SK-N-SH treated with all-trans-retinoic acid at 6 μM for 48 hours (cell line): ENCODE measurements at regions not wholly inside any gene's neighbourhood (a gene's known extent, or its start where the extent isn't known, plus 50 kb on each side); places are given as distances from the start of the nearest gene placed in this dataset.

Experiments used
- BACH2 ChIP-seq: fragments of 250-450 bp; sonication (Bioruptor Pico); IDR thresholded peaks from 2 replicates; pipeline ENCODE4 v1.9.0; 2021; ENCODE audit warnings: mild to moderate bottlenecking, borderline replicate concordance
- ZFP3 ChIP-seq: fragments of 250-450 bp; sonication (Bioruptor Pico); IDR thresholded peaks from 2 replicates; pipeline ENCODE4 v1.5.0; 2020; ENCODE audit warnings: mild to moderate bottlenecking, moderate library complexity
- ZNF70 ChIP-seq: fragments of 450-650 bp; formaldehyde crosslinking; IDR thresholded peaks from 2 replicates; pipeline ENCODE4 v1.5.0; 2020; ENCODE audit warnings: mild to moderate bottlenecking, moderate library complexity
- TF ChIP-seq, protein P1 (sequence below): fragments of 250-450 bp; sonication (Bioruptor Pico); IDR thresholded peaks from 2 replicates; pipeline ENCODE4 v1.8.0; 2020; ENCODE audit warnings: mild to moderate bottlenecking, moderate library complexity, borderline replicate concordance

DNA sequence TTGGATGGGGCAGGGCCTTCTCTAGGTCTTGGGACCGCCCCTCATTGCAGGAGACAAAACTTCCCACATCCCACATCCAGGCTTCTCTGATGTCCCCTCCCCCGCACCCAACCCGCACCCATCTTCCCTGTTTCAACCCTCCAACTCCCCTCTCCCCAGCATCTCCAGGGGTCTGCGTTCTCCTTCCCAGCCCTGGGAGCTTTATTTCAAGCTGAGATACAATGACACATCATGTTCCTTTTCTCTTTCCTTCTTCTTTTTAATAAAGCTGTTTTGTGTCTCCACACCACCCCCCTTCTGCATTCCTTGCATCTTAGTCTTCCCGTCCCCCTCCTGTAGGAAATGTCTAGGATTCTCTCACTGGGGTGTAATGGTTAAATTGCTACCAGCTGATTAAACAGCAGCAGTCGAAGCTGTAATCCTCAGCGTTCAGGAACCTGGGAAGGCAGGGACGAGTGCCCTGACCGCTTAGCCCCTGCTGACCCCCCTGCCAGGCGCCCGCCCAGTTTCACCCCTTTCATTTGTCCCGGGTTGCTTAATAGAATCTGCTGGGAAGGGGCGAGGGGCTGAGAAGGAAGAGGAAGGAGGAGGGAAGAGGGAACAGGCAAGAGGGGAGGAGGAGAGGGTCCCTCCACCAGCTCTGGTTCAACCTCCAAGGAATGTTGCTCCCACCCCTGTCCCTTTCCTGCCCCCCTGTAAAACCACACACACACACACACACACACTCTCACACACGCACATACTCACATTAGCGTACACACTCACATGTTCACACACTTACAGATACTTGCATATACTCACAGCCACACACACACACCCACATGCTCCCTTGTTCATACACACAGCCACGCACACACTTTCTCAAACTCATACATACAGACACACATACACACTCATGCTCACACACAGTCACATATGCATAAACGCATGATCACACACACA is 104.5 kb upstream of the MED13L start:
- TF ChIP-seq, protein P1, sequence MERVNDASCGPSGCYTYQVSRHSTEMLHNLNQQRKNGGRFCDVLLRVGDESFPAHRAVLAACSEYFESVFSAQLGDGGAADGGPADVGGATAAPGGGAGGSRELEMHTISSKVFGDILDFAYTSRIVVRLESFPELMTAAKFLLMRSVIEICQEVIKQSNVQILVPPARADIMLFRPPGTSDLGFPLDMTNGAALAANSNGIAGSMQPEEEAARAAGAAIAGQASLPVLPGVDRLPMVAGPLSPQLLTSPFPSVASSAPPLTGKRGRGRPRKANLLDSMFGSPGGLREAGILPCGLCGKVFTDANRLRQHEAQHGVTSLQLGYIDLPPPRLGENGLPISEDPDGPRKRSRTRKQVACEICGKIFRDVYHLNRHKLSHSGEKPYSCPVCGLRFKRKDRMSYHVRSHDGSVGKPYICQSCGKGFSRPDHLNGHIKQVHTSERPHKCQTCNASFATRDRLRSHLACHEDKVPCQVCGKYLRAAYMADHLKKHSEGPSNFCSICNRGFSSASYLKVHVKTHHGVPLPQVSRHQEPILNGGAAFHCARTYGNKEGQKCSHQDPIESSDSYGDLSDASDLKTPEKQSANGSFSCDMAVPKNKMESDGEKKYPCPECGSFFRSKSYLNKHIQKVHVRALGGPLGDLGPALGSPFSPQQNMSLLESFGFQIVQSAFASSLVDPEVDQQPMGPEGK (CRISPR knock-in tag): peak; percentile 99
- TF ChIP-seq ZNF70 (CRISPR knock-in tag): no peak
- TF ChIP-seq BACH2 (CRISPR knock-in tag): no peak
- TF ChIP-seq ZFP3 (CRISPR knock-in tag): no peak
